NB4 (cell line): ENCODE measurements at regions not wholly inside any gene's neighbourhood (a gene's known extent, or its start where the extent isn't known, plus 50 kb on each side); places are given as distances from the start of the nearest gene placed in this dataset.

Experiments
- DNase-seq: peaks from one replicate; pipeline ENCODE4 v3.0.0; 2010; ENCODE audit warnings: low read depth
- H3K4me3 ChIP-seq: one replicate; pipeline ENCODE4 v1.5.1; 2011; ENCODE audit warnings: mild to moderate bottlenecking, low read depth, low read length, moderate library complexity
- MAX ChIP-seq: IDR thresholded peaks from 2 replicates; pipeline ENCODE4 v1.6.1; 2011; ENCODE audit warnings: low read depth, low read length
- MYC ChIP-seq: IDR thresholded peaks from 2 replicates; pipeline ENCODE4 v1.6.1; 2011; ENCODE audit warnings: low read depth, low read length
- POLR2A ChIP-seq: IDR thresholded peaks from 2 replicates; pipeline ENCODE4 v1.6.1; 2011; ENCODE audit warnings: mild to moderate bottlenecking; ENCODE audit not compliant: insufficient read length; ENCODE audit errors: extremely low read depth
- TF ChIP-seq, protein P1 (sequence below): IDR thresholded peaks from one replicate; pipeline ENCODE4 v1.5.1; 2012; ENCODE audit warnings: low read depth, low read length

- no peak for DNase-seq
- H3K4me3 ChIP-seq, result no peak overlapping the region
- TF ChIP-seq POLR2A, result no peak
- TF ChIP-seq MYC, result no peak
Measured at GRCh38 chr17:68803164-68803929, 151.8 kb downstream of the ABCA8 start.

DNA sequence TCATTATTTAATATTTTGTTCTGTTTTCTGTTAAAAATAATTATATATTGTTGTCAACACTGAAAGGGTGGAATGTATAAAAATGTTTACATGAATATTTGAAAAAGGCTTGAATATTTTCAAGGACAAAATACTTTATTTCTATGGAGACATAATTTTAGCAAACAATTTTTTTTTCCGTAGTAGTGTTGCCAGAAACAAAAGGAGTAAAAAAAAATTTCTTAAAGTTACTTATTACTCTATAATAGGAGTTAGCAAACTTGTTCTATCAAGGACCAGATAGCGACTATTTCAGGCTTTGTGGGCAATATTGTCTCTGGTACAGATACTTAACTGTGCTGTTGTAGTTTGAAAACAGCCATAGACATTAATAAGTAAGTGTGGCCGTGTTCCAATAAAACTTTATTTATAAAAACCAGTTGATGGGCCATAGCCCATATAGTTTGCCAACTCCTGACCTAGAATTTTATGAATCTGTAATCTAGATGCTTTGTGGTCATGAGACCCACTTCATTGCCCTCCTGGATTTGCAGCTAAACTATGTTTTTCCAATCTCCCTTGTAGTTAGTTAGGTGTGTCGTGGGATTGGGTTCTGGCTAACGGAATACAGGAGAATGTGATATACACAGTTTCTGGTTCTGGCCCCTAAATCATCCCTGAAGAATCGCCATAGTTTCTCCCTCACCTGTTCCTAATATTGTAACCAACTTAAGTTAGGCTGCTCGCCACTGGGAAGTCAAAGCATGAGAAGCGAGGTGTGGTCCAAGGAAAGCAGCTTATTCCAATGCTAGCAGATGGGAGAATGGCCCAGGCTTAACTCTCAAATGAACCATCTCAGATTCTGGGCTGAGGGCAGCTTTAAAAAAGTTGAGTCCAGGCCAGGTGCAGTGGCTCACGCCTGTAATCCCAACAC lies 153.6 kb downstream of the ABCA8 start:
- H3K4me3 ChIP-seq, result no peak overlapping the region
- DNase-seq, result no peak
- TF ChIP-seq, protein P1, sequence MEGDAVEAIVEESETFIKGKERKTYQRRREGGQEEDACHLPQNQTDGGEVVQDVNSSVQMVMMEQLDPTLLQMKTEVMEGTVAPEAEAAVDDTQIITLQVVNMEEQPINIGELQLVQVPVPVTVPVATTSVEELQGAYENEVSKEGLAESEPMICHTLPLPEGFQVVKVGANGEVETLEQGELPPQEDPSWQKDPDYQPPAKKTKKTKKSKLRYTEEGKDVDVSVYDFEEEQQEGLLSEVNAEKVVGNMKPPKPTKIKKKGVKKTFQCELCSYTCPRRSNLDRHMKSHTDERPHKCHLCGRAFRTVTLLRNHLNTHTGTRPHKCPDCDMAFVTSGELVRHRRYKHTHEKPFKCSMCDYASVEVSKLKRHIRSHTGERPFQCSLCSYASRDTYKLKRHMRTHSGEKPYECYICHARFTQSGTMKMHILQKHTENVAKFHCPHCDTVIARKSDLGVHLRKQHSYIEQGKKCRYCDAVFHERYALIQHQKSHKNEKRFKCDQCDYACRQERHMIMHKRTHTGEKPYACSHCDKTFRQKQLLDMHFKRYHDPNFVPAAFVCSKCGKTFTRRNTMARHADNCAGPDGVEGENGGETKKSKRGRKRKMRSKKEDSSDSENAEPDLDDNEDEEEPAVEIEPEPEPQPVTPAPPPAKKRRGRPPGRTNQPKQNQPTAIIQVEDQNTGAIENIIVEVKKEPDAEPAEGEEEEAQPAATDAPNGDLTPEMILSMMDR, result no peak
- TF ChIP-seq MAX, result no peak

GRCh38 chr17:68800751-68801150 lies 154.4 kb downstream of the ABCA8 start:
- no peak overlapping the region for H3K4me3 ChIP-seq
- no peak for DNase-seq
- TF ChIP-seq, protein P1, result no peak
- TF ChIP-seq MAX (no peak), MYC (no peak), POLR2A (no peak)

GRCh38 chr17:68794636-68795434 lies 160.4 kb downstream of the ABCA8 start:
- no peak for DNase-seq
- TF ChIP-seq MAX (no peak), POLR2A (no peak), MYC (no peak)
- TF ChIP-seq, protein P1, result no peak
- no peak overlapping the region for H3K4me3 ChIP-seq

- TF ChIP-seq POLR2A (no peak), MAX (no peak), MYC (no peak)
- TF ChIP-seq, protein P1, result no peak
- DNase-seq, result no peak
- H3K4me3 ChIP-seq, result no peak overlapping the region
Measured at GRCh38 chr17:68792873-68793272, 162.3 kb downstream of the ABCA8 start.
